ENCODE measurements at regions not wholly inside any gene's neighbourhood (a gene's known extent, or its start where the extent isn't known, plus 50 kb on each side); places are given as distances from the start of the nearest gene placed in this dataset.
"Not testable (repeated sequence)": the region's sequence is repeated elsewhere in the genome, so short reads cannot be mapped to it uniquely, and the experiment has no call there.

DNA sequence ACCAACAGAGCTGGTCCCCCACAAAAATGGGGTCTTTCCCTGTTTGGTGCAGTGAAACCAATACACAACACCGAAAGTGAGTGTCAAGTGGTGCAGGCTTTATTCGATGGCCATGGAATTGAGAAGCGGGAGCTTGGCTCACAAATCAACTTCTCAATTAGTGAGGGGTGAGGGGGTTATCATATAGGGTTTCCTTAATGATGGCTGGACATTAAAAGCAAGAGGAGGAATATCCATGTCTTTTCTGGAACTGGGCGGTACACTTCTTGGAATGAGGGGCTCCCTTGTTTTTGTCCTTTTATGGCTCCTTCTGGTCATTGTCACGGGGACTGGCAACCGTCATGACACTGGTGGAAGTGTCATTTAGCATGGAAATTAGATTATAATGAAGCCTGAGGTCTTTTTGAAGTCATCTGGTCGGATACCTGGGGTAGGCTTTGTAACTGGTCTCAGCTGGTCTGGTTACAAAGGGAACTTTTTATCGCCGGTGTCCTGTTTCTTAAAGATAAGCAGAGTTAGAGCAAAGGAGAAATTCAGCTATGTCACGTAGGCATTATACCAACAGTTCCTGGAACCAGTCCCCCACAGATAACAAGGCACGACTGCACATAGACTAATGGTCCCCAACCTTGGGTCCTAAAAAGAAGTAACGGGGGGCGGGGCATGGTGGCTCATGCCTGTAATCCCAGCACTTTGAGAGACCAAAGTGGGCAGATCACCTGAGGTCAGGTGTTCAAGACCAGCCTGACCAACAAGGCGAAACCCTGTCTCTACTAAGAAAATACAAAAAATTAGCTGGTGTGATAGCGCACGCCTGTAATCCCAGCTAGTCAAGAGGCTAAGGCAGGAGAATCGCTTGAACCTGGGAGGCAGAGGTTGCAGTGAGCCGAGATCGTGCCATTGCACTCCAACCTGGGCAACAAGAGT, 93.5 kb upstream of the NDUFV2 start:
- no peak for DNase-seq (ENCODE audit: insufficient read length, low spot score)
- no peak for FAIRE-seq

- DNase-seq (ENCODE audit: insufficient read length, low spot score) (no peak), FAIRE-seq (no peak)
Measured at GRCh38 chr18:9009703-9010488, 92.6 kb upstream of the NDUFV2 start.

GRCh38 chr18:9011431-9011830, 91.1 kb upstream of the NDUFV2 start:
- no peak for FAIRE-seq
- no peak for DNase-seq (ENCODE audit: insufficient read length, low spot score)

DNA sequence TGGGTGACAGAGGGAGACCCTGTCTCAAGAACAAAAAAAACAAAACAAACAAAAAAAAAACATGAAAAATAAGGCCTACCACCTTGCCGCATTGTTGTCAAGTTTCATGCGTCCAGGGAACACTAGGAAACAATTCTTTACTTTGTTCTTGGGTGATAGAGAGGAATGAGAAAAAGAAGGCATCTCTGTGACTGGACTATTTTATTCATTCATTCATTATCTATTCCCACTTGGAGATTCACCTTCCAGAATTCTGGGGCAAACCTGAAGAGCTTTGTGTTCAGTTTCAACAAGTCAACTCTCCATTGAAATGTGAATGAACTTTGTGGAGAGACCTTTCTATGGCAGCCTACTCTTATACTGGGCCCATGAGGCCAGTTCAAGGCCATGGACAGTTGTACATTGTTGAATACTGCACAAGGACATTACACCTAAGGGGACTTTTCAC, 88.5 kb upstream of the NDUFV2 start:
- FAIRE-seq (no peak), DNase-seq (ENCODE audit: insufficient read length, low spot score) (no peak)

DNA sequence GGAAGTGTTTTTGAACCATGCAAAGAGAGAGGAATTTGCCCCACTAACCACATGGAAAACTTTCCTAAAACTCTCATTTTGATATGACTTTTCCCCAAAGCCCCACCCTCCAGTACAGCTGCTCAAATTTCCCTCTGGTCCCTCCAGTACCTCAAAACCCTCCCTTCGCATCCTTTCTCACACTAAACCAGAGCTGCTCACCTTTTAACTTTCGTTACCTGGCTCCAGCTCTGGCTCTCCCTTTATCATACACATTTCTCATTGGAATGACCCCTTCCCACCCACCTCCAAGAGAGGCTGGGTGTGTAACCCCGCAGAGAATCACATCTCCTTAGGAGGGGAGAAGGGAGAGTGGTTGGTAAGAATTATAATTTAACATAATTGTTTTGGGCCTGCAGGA, 86.8 kb upstream of the NDUFV2 start:
- no peak for DNase-seq (ENCODE audit: insufficient read length, low spot score)
- FAIRE-seq = no peak

DNA sequence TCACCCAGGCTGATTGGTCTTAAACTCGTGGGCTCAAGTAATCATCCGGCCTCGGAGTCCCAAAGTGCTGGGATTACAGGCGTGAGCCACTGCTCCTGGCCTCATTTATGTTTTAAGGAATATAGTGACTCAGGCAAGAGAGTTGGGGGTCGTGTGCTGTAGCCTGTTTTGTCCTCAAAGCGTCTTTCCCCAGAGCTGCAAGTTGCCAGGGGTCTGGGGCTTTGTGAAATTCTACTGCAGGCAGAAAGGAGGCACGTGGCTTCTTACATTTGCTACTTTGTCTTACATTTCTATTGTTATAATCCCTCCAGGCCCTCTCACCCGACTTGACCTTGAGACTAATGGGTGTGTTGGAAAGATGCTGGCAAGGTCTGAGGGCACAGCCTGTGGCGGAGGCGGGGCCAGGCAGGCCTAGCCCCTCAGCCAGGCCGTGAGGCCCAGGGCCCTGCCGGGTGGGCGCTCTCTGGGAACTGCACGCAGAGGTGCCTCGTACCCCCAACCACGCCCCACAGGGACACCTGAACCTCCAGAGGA, 85.8 kb upstream of the NDUFV2 start:
- no peak for DNase-seq (ENCODE audit: insufficient read length, low spot score)
- no peak for FAIRE-seq

DNA sequence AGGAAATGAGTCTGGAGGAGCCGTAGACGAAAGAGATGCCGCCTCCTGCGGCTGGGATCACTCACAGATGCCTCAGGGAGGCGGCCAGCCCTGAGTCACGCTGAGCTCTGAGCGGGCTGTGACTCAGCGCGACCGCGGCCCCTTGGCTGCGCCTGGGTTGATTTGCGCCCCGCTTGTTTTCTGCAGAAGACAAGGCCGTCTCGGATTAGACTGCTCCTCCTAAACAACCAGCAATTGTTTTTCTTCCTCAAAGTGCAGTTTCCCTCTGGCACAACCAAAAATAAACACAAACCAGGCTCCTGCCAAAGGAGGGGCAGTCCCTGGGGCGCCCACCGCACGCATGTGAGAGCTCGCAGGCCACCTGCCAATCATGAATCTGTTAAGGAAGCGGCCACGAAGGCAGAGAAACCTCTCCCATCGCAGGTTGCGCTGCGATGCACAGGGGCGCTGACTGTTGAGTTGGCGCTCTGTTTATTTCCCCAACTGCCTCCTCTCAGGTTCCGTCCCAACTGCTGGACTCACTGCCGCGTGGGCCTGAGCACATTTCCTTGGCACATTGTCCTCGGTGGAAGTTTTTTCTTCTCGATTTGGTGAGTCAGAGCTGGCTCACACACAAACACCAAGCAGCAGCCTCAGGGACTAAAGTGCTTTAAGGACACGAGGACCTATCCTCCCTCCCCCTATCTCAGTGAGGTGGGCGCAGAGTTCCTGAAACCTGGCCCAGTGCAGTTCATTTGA, 85.2 kb upstream of the NDUFV2 start:
- no peak for FAIRE-seq
- DNase-seq (ENCODE audit: insufficient read length, low spot score) = peak; percentile 36

- no peak for DNase-seq (ENCODE audit: insufficient read length, low spot score)
- peak; percentile 74 for FAIRE-seq
Measured at GRCh38 chr18:9017905-9018227, 84.6 kb upstream of the NDUFV2 start.

DNA sequence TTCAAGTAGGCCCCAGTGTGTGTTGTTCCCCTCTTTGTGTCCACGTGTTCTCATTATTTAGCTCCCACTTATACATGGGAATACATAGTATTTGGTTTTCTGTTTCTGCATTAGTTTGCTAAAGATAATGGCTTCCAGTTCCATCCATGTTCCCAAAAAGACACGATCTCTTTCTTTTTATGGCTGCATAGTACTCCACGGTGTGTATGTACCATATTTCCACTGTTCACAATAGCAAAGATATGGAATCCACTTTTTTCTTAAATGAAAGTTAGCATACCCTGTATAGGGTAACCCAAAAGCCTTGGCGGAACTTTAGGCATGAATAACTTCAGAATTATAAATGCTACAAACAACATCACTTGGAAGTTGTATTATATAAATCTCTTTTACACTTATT, 83.4 kb upstream of the NDUFV2 start:
- FAIRE-seq (no peak), DNase-seq (ENCODE audit: insufficient read length, low spot score) (no peak)

DNA sequence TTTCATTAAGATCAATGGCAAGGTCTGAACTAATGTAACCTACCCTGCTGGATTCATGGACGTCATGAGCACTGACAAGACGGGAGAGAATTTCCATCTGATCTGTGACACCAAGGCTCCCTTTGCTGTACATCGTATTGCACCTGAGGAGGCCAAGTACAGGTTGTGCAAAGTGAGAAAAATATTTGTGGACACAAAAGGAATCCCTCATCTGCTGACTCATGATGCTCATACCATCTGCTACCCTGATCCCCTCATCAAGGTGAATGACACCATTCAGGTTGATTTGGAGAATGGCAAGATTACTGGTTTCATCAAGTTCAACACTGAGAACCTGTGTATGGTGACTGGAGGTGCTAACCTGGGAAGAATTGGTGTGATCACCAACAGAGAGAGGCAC, 82.3 kb upstream of the NDUFV2 start:
- FAIRE-seq (no peak), DNase-seq (ENCODE audit: insufficient read length, low spot score) (no peak)

DNA sequence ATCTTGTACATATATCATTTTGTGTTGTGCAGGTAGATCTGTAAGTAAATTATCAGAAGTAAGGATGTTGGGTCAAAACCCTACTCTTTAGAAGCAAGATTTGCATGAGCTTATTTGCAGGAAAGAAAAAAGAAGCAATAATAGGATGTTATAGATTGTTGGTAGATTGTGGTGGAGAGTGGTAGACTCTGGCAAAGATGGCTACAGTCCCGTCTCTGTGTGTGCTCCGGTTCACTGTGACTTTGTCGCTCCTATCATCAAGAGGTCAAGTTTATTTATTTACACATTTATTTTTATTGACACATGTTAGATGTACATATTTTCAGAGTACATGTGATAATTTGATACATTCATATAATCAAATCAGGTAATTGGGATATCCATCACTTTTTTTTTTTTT, 81.0 kb upstream of the NDUFV2 start:
- DNase-seq (ENCODE audit: insufficient read length, low spot score) = no peak
- FAIRE-seq = no peak

- FAIRE-seq (no peak), DNase-seq (ENCODE audit: insufficient read length, low spot score) (no peak)
Measured at GRCh38 chr18:9022397-9023155, 79.9 kb upstream of the NDUFV2 start.

- not testable (repeated sequence) for FAIRE-seq; DNase-seq (ENCODE audit: insufficient read length, low spot score)
Measured at GRCh38 chr18:9024031-9024646, 78.4 kb upstream of the NDUFV2 start.

GRCh38 chr18:9025091-9025838, 77.2 kb upstream of the NDUFV2 start:
- DNase-seq (ENCODE audit: insufficient read length, low spot score) (no peak), FAIRE-seq (no peak)

DNA sequence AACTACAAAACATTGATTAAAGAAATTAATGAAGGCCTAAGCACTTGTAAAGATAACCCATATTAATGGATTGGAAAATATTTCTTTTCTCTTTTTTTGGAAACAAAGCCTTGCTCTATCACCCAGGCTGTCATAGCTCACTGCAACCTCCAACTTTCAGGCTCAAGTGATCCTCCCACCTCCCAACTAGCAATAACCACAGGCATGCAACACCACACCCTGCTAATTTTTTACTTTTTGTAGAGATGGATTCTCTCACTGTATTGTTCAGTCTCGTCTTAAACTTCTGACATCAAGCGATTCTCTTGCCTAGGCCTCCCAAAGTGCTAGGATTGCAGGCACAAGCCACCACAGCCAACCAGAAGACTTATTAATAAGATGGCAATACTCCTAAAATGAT, 73.4 kb upstream of the NDUFV2 start:
- FAIRE-seq (no peak), DNase-seq (ENCODE audit: insufficient read length, low spot score) (no peak)

- DNase-seq (ENCODE audit: insufficient read length, low spot score) (no peak), FAIRE-seq (no peak)
Measured at GRCh38 chr18:9032519-9032918, 70.0 kb upstream of the NDUFV2 start.

- no peak for FAIRE-seq
- no peak for DNase-seq (ENCODE audit: insufficient read length, low spot score)
Measured at GRCh38 chr18:9038277-9038871, 64.1 kb upstream of the NDUFV2 start.

GRCh38 chr18:9039441-9040071, 62.9 kb upstream of the NDUFV2 start:
- DNase-seq (ENCODE audit: insufficient read length, low spot score) (no peak), FAIRE-seq (no peak)
